HCT116 (cell line): ENCODE measurements at regions not wholly inside any gene's neighbourhood (a gene's known extent, or its start where the extent isn't known, plus 50 kb on each side); places are given as distances from the start of the nearest gene placed in this dataset.

Source experiments
- ATAC-seq: fragments of 200-7000 bp; cut with Tn5 transposase; 2 replicates; pipeline ENCODE4 v1.9.1; 2020; ENCODE audit warnings: mild to moderate bottlenecking, moderate library complexity
- BruUV-seq: library from RNA; stranded (reverse); fragments of 400-500 nt; replicated peaks from 2 replicates; lab custom pipeline; 2021; lab: Mats Ljungman, UMichigan
- CTCF ChIA-PET: fragments of 300-600 bp; sonication (Branson Sonifier 250); formaldehyde crosslinking; loops from one replicate; lab custom pipeline; 2021; ENCODE audit warnings: antibody characterized with exemption; lab: Charles Lee
- POLR2A ChIA-PET: fragments of 300-600, 350-600 bp; sonication (Branson Sonifier 250); formaldehyde crosslinking; loops from one replicate; lab custom pipeline; 2021; ENCODE audit warnings: antibody characterized with exemption; lab: Charles Lee
- RAD21 ChIA-PET, 2 experiments: fragments of 300-600 bp; sonication (Branson Sonifier 250); formaldehyde crosslinking; loops; one replicate each; lab custom pipeline; 2023; ENCODE audit warnings: low total read pairs in 2 of 2; ENCODE audit not compliant: uncharacterized antibody in 2 of 2, unreplicated experiment in 2 of 2, low non-redundant PET in 1 of 2; lab: Charles Lee
- DNase-seq: peaks from one replicate; pipeline ENCODE4 v3.0.0-alpha.2; 2010; ENCODE audit warnings: low read depth, low spot score
- H2AFZ ChIP-seq: fragments of 200-600 bp; shearing (Covaris generic), sonication (generic); 2 replicates; pipeline ENCODE4 v1.6.1; 2017; ENCODE audit warnings: low read depth, mixed run types, mixed read lengths, antibody characterized with exemption, low read length; ENCODE audit not compliant: poor library complexity, severe bottlenecking
- H3K27ac ChIP-seq: 2 replicates; pipeline ENCODE4 v1.5.1; 2012; ENCODE audit warnings: low read depth, low read length
- H3K27me3 ChIP-seq: fragments of 200-600 bp; sonication (generic); 2 replicates; pipeline ENCODE4 v1.6.1; 2016; ENCODE audit warnings: mixed run types, low read length, mixed read lengths; ENCODE audit not compliant: insufficient read depth
- H3K36me3 ChIP-seq, 2 experiments: fragments of 200-500 bp in 1 of 2; fragments of 200-600 bp in 1 of 2; sonication (Bioruptor generic) in 1 of 2; sonication (generic) in 1 of 2; 2 replicates each; pipeline versions ENCODE4 v1.5.1 to v1.6.1; 2014 to 2016; ENCODE audit warnings: low read length in 2 of 2, inconsistent platforms in 1 of 2, mixed read lengths in 1 of 2, mixed run types in 1 of 2; ENCODE audit not compliant: insufficient read depth in 2 of 2, control insufficient read depth in 1 of 2
- H3K4me1 ChIP-seq, 2 experiments: fragments of 200-600 bp in 1 of 2; sonication (generic) in 1 of 2; 2 replicates each; pipeline versions ENCODE4 v1.5.1 to v1.6.1; 2012 to 2017; ENCODE audit warnings: low read length in 2 of 2, inconsistent platforms in 1 of 2, mild to moderate bottlenecking in 1 of 2, mixed read lengths in 1 of 2, mixed run types in 1 of 2, moderate library complexity in 1 of 2; ENCODE audit not compliant: insufficient read depth in 2 of 2, control insufficient read depth in 1 of 2
- H3K4me2 ChIP-seq: fragments of 200-600 bp; sonication (generic); 2 replicates; pipeline ENCODE4 v1.6.1; 2017; ENCODE audit warnings: mixed run types, low read length, mixed read lengths
- H3K4me3 ChIP-seq, 2 experiments: fragments of 200-600 bp in 1 of 2; sonication (generic) in 1 of 2; replicated peaks in 1 of 2; 2 replicates each; pipeline ENCODE4 v1.5.1; 2011 to 2016; ENCODE audit warnings: low read length in 2 of 2, control low read depth in 1 of 2, low read depth in 1 of 2, mild to moderate bottlenecking in 1 of 2, mixed read lengths in 1 of 2, mixed run types in 1 of 2
- H3K79me2 ChIP-seq: fragments of 200-600 bp; sonication (generic); 2 replicates; pipeline ENCODE4 v1.6.1; 2017; ENCODE audit warnings: mild to moderate bottlenecking, mixed run types, low read length, moderate library complexity, mixed read lengths; ENCODE audit not compliant: insufficient read depth
- H3K9ac ChIP-seq: fragments of 200-600 bp; sonication (generic); 2 replicates; pipeline ENCODE4 v1.6.1; 2016; ENCODE audit warnings: low read length, mixed read lengths
- H3K9me2 ChIP-seq: fragments of 200-600 bp; sonication (generic), shearing (Covaris generic); 2 replicates; pipeline ENCODE4 v1.6.1; 2017; ENCODE audit warnings: mixed run types, mild to moderate bottlenecking, moderate library complexity; ENCODE audit not compliant: insufficient read depth
- H3K9me3 ChIP-seq, 2 experiments: fragments of 200-500 bp in 1 of 2; fragments of 200-600 bp in 1 of 2; sonication (Bioruptor generic) in 1 of 2; sonication (generic) in 1 of 2; 2 replicates each; pipeline ENCODE4 v1.6.1; 2014 to 2017; ENCODE audit warnings: low read length in 2 of 2, mixed read lengths in 2 of 2, inconsistent platforms in 1 of 2, low read depth in 1 of 2, mild to moderate bottlenecking in 1 of 2, mixed run types in 1 of 2, moderate library complexity in 1 of 2; ENCODE audit not compliant: control insufficient read depth in 1 of 2, insufficient read depth in 1 of 2
- H4K20me1 ChIP-seq: fragments of 200-600 bp; sonication (generic), shearing (Covaris generic); 2 replicates; pipeline ENCODE4 v1.6.1; 2017; ENCODE audit warnings: mixed run types, mild to moderate bottlenecking, moderate library complexity; ENCODE audit not compliant: insufficient read depth
- CBX3 ChIP-seq: IDR thresholded peaks from 2 replicates; pipeline ENCODE4 v1.6.1; 2012; ENCODE audit warnings: low read depth
- CEBPB ChIP-seq: IDR thresholded peaks from 2 replicates; pipeline ENCODE4 v1.6.1; 2012; ENCODE audit warnings: low read depth
- EGR1 ChIP-seq: IDR thresholded peaks from 2 replicates; pipeline ENCODE4 v1.6.1; 2012; ENCODE audit warnings: low read depth
- ELF1 ChIP-seq: IDR thresholded peaks from 2 replicates; pipeline ENCODE4 v1.6.1; 2012; ENCODE audit warnings: low read depth, borderline replicate concordance
- EZH2phosphoT487 ChIP-seq: fragments of 200-600 bp; IDR thresholded peaks from 2 replicates; pipeline ENCODE4 v1.6.1; 2018; ENCODE audit warnings: antibody characterized with exemption, borderline replicate concordance
- FOSL1 ChIP-seq: IDR thresholded peaks from 2 replicates; pipeline ENCODE4 v1.6.1; 2012; ENCODE audit warnings: low read depth
- JUND ChIP-seq: IDR thresholded peaks from 2 replicates; pipeline ENCODE4 v1.6.1; 2012
- POLR2AphosphoS5 ChIP-seq: IDR thresholded peaks from 2 replicates; pipeline ENCODE4 v1.6.1; 2011; ENCODE audit warnings: mild to moderate bottlenecking, low read depth, low read length, moderate library complexity
- RAD21 ChIP-seq: IDR thresholded peaks from 2 replicates; pipeline ENCODE4 v1.6.1; 2012; ENCODE audit warnings: low read depth, mild to moderate bottlenecking
- SIN3A ChIP-seq: IDR thresholded peaks from 2 replicates; pipeline ENCODE4 v1.6.1; 2012; ENCODE audit warnings: low read depth
- SP1 ChIP-seq: IDR thresholded peaks from 2 replicates; pipeline ENCODE4 v1.6.1; 2012; ENCODE audit warnings: low read depth
- SRF ChIP-seq: IDR thresholded peaks from 2 replicates; pipeline ENCODE4 v1.6.1; 2012; ENCODE audit warnings: low read depth
- TCF7L2 ChIP-seq: IDR thresholded peaks from 2 replicates; pipeline ENCODE4 v1.7.0; 2011; ENCODE audit warnings: borderline replicate concordance, inconsistent platforms; ENCODE audit not compliant: insufficient read depth, insufficient read length; ENCODE audit errors: extremely low read depth
- YY1 ChIP-seq: IDR thresholded peaks from 2 replicates; pipeline ENCODE4 v1.6.1; 2011; ENCODE audit warnings: low read length, low read depth, moderate library complexity, mild to moderate bottlenecking; ENCODE audit not compliant: insufficient replicate concordance; ENCODE audit errors: extremely low read depth
- ZNF274 ChIP-seq: fragments of 200-500 bp; sonication (Bioruptor generic); IDR thresholded peaks from 2 replicates; pipeline ENCODE4 v1.6.1; 2014; ENCODE audit warnings: mild to moderate bottlenecking, low read depth, low read length, inconsistent platforms
- intact Hi-C: fragments of 100-400 bp; cut with micrococcal nuclease; formaldehyde crosslinking; loops from 2 replicates; pipeline ENCODE4 v1.10.0; 2022
- TF ChIP-seq, protein P1 (sequence below): IDR thresholded peaks from 2 replicates; pipeline ENCODE4 v1.6.1; 2011; ENCODE audit warnings: mild to moderate bottlenecking, low read length, moderate library complexity; ENCODE audit not compliant: insufficient replicate concordance; ENCODE audit errors: extremely low read depth
- TF ChIP-seq, protein P2 (sequence below): IDR thresholded peaks from 2 replicates; pipeline ENCODE4 v1.6.1; 2012
- TF ChIP-seq, protein P3 (sequence below): IDR thresholded peaks from 2 replicates; pipeline ENCODE4 v1.6.1; 2012; ENCODE audit warnings: low read depth

DNA sequence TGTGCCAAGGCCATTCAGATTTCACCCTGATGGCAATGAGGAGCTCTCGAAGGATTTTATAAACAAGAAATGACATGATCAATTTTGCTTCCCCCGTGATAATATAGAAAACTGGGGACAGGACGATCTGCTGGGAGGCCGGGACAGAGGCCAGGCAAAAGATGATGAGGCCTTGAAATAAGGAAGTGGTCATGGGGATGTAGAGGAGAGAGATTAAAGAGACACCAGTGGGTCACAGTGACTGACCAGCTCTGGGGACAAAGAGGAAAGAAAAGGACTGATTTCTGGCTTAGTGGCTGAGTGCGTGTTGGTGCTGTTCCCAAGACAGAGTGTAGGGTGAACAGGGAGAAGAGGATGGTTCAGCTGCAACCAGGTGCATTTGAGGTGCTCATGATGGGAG is 68.7 kb upstream of the FLT1 start:
- Histone ChIP-seq H3K9ac (no peak overlapping the region), H3K36me3 (no peaks in the 10 kb centered on the region), H3K4me2 (no peak overlapping the region), H3K27me3 (no peaks in the 10 kb centered on the region), H4K20me1 (no peaks in the 10 kb centered on the region)
- POLR2A ChIA-PET = no interaction called here
- CTCF ChIA-PET = no interaction called here
- RAD21 ChIA-PET = no interaction called here
- intact Hi-C loops = no loop called here
- no TSS peak for BruUV-seq
- no peak for DNase-seq
- TF ChIP-seq, protein P1, sequence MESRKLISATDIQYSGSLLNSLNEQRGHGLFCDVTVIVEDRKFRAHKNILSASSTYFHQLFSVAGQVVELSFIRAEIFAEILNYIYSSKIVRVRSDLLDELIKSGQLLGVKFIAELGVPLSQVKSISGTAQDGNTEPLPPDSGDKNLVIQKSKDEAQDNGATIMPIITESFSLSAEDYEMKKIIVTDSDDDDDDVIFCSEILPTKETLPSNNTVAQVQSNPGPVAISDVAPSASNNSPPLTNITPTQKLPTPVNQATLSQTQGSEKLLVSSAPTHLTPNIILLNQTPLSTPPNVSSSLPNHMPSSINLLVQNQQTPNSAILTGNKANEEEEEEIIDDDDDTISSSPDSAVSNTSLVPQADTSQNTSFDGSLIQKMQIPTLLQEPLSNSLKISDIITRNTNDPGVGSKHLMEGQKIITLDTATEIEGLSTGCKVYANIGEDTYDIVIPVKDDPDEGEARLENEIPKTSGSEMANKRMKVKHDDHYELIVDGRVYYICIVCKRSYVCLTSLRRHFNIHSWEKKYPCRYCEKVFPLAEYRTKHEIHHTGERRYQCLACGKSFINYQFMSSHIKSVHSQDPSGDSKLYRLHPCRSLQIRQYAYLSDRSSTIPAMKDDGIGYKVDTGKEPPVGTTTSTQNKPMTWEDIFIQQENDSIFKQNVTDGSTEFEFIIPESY = no peak
- no peak for TF ChIP-seq SRF
- TF ChIP-seq ZNF274 = no peak
- TF ChIP-seq, protein P2, sequence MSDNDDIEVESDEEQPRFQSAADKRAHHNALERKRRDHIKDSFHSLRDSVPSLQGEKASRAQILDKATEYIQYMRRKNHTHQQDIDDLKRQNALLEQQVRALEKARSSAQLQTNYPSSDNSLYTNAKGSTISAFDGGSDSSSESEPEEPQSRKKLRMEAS = no peak
- no peak for TF ChIP-seq SP1
- TF ChIP-seq CBX3 = no peak
- TF ChIP-seq YY1 = no peak
- TF ChIP-seq EZH2phosphoT487 = no peak
- no peak for TF ChIP-seq SIN3A
- TF ChIP-seq ELF1 = no peak
- TF ChIP-seq FOSL1 = no peak
- no peak for TF ChIP-seq JUND
- TF ChIP-seq, protein P3, sequence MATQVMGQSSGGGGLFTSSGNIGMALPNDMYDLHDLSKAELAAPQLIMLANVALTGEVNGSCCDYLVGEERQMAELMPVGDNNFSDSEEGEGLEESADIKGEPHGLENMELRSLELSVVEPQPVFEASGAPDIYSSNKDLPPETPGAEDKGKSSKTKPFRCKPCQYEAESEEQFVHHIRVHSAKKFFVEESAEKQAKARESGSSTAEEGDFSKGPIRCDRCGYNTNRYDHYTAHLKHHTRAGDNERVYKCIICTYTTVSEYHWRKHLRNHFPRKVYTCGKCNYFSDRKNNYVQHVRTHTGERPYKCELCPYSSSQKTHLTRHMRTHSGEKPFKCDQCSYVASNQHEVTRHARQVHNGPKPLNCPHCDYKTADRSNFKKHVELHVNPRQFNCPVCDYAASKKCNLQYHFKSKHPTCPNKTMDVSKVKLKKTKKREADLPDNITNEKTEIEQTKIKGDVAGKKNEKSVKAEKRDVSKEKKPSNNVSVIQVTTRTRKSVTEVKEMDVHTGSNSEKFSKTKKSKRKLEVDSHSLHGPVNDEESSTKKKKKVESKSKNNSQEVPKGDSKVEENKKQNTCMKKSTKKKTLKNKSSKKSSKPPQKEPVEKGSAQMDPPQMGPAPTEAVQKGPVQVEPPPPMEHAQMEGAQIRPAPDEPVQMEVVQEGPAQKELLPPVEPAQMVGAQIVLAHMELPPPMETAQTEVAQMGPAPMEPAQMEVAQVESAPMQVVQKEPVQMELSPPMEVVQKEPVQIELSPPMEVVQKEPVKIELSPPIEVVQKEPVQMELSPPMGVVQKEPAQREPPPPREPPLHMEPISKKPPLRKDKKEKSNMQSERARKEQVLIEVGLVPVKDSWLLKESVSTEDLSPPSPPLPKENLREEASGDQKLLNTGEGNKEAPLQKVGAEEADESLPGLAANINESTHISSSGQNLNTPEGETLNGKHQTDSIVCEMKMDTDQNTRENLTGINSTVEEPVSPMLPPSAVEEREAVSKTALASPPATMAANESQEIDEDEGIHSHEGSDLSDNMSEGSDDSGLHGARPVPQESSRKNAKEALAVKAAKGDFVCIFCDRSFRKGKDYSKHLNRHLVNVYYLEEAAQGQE = no peak
- no peak for TF ChIP-seq EGR1
- no peak for TF ChIP-seq CEBPB
- TF ChIP-seq POLR2AphosphoS5 = no peak
- TF ChIP-seq TCF7L2 = no peak
- no peak for TF ChIP-seq RAD21
- TF ChIP-seq, all 23 proteins: peak for 0
- Histone ChIP-seq H3K79me2 (no peaks in the 10 kb centered on the region), H3K9me3 (no peaks in the 10 kb centered on the region), H3K27ac (no peak overlapping the region), H3K9me2 (no peaks in the 10 kb centered on the region; the same call in 1 of the 2 replicates), H3K4me1 (peaks cover 11 to 12% of the 10 kb centered on the region in 2 experiments; a peak in 3 of 4 replicates), H3K4me3 (no peak overlapping the region), H2AFZ (no peak overlapping the region)
- ATAC-seq = 0 out of 2 replicates have a peak, but pooled peaks have one; percentile 20
